Ramos (cell line): ENCODE measurements at regions not wholly inside any gene's neighbourhood (a gene's known extent, or its start where the extent isn't known, plus 50 kb on each side); places are given as distances from the start of the nearest gene placed in this dataset.

Source experiments
- in situ Hi-C: fragments of 300-500 bp; cut with MboI; formaldehyde crosslinking; loops from one replicate; pipeline ENCODE4 v1.14.3; 2022; ENCODE audit warnings: low sequenced_read_pairs; ENCODE audit not compliant: unreplicated experiment

- in situ Hi-C loops, result no loop called here
These were observed 187.2 kb downstream of the FOXL1 start for GRCh38 chr16:86765389-86766026.

- in situ Hi-C loops, result no loop called here
These were observed 188.4 kb downstream of the FOXL1 start for GRCh38 chr16:86766700-86767099.

- in situ Hi-C loops, result no loop called here
These were observed 190.0 kb downstream of the FOXL1 start for GRCh38 chr16:86768228-86768791.

GRCh38 chr16:86768999-86769398 is 190.7 kb downstream of the FOXL1 start:
- in situ Hi-C loops, result no loop called here

- in situ Hi-C loops, result no loop called here
These were observed 193.4 kb downstream of the FOXL1 start for GRCh38 chr16:86771506-86772460.

GRCh38 chr16:86772671-86773353 is 194.5 kb downstream of the FOXL1 start:
- in situ Hi-C loops, result no loop called here

GRCh38 chr16:86773354-86773715 is 195.0 kb downstream of the FOXL1 start:
- in situ Hi-C loops, result no loop called here

GRCh38 chr16:86774931-86775330 is 196.6 kb downstream of the FOXL1 start:
- in situ Hi-C loops, result no loop called here

- in situ Hi-C loops, result no loop called here
These were observed 197.2 kb downstream of the FOXL1 start for GRCh38 chr16:86775511-86775921.

- in situ Hi-C loops, result no loop called here
These were observed 199.1 kb downstream of the FOXL1 start for GRCh38 chr16:86777381-86777946.

GRCh38 chr16:86778108-86778745 is 199.9 kb downstream of the FOXL1 start:
- in situ Hi-C loops, result no loop called here

GRCh38 chr16:86778978-86779377 is 200.6 kb downstream of the FOXL1 start:
- in situ Hi-C loops, result no loop called here

GRCh38 chr16:86781046-86781445 is 202.7 kb downstream of the FOXL1 start:
- in situ Hi-C loops, result no loop called here

- in situ Hi-C loops, result no loop called here
These were observed 205.6 kb downstream of the FOXL1 start for GRCh38 chr16:86783636-86784626.

- in situ Hi-C loops, result no loop called here
These were observed 208.0 kb downstream of the FOXL1 start for GRCh38 chr16:86786338-86786737.

GRCh38 chr16:86786994-86787393 is 208.6 kb downstream of the FOXL1 start:
- in situ Hi-C loops, result no loop called here

- in situ Hi-C loops, result no loop called here
These were observed 209.2 kb downstream of the FOXL1 start for GRCh38 chr16:86787538-86787937.

GRCh38 chr16:86789621-86790051 is 211.3 kb downstream of the FOXL1 start:
- in situ Hi-C loops, result no loop called here
